PC-3 (cell line): ENCODE measurements at regions not wholly inside any gene's neighbourhood (a gene's known extent, or its start where the extent isn't known, plus 50 kb on each side); places are given as distances from the start of the nearest gene placed in this dataset.

Experiments
- ATAC-seq: fragments of 200-7000 bp; cut with Tn5 transposase; 2 replicates; pipeline ENCODE4 v1.9.1; 2020; ENCODE audit warnings: mild to moderate bottlenecking, moderate library complexity
- BruUV-seq: library from RNA; stranded (reverse); fragments of 400-500 nt; replicated peaks from 2 replicates; lab custom pipeline; 2021; lab: Mats Ljungman, UMichigan
- CTCF ChIA-PET: fragments of 300-600 bp; sonication (Branson Sonifier 250); formaldehyde crosslinking; loops from one replicate; lab custom pipeline; 2022; ENCODE audit warnings: antibody characterized with exemption; lab: Charles Lee
- POLR2A ChIA-PET: fragments of 300-600 bp; sonication (Branson Sonifier 250); formaldehyde crosslinking; loops from one replicate; lab custom pipeline; 2022; ENCODE audit warnings: antibody characterized with exemption; ENCODE audit not compliant: unreplicated experiment; lab: Charles Lee
- DNase-seq: peaks from one replicate; pipeline ENCODE4 v3.0.0-alpha.2; 2015
- H2AFZ ChIP-seq: fragments of 300-600 bp; sonication (generic); 2 replicates; pipeline ENCODE4 v1.6.0; 2016; ENCODE audit warnings: antibody characterized with exemption, low read length
- H3F3A ChIP-seq: fragments of 300-600 bp; sonication (generic); one replicate; pipeline ENCODE4 v1.6.0; 2017; ENCODE audit warnings: antibody characterized with exemption, low read length, control low read depth, mild to moderate bottlenecking; ENCODE audit not compliant: unreplicated experiment
- H3K27ac ChIP-seq: fragments of 300-600 bp; sonication (generic); 2 replicates; pipeline ENCODE4 v1.5.1; 2016; ENCODE audit warnings: mild to moderate bottlenecking, low read length
- H3K27me3 ChIP-seq: fragments of 300-600 bp; sonication (generic); 2 replicates; pipeline ENCODE4 v1.6.1; 2016; ENCODE audit warnings: low read length, mixed read lengths
- H3K36me3 ChIP-seq: fragments of 300-600 bp; sonication (generic); 2 replicates; pipeline ENCODE4 v1.6.1; 2016; ENCODE audit warnings: low read depth, mixed run types, low read length, mixed read lengths
- H3K4me1 ChIP-seq: fragments of 300-600 bp; sonication (generic); 2 replicates; pipeline ENCODE4 v1.5.1; 2016; ENCODE audit warnings: low read length; ENCODE audit not compliant: insufficient read depth
- H3K4me2 ChIP-seq: fragments of 300-600 bp; sonication (generic); 2 replicates; pipeline ENCODE4 v1.6.0; 2016; ENCODE audit warnings: low read length
- H3K4me3 ChIP-seq: fragments of 300-600 bp; sonication (generic); 2 replicates; pipeline ENCODE4 v1.5.1; 2016; ENCODE audit warnings: mild to moderate bottlenecking, low read length, mixed read lengths
- H3K79me2 ChIP-seq: fragments of 300-600 bp; sonication (generic); 2 replicates; pipeline ENCODE4 v1.6.1; 2017; ENCODE audit warnings: low read length, mixed read lengths
- H3K9ac ChIP-seq: fragments of 300-600 bp; sonication (generic); 2 replicates; pipeline ENCODE4 v1.6.0; 2016; ENCODE audit warnings: mild to moderate bottlenecking, low read length
- H3K9me2 ChIP-seq: fragments of 300-600 bp; sonication (generic); replicated peaks from 2 replicates; pipeline ENCODE4 v1.6.1; 2016; ENCODE audit warnings: mixed run types, low read length, mixed read lengths
- H3K9me3 ChIP-seq: fragments of 300-600 bp; sonication (generic); 2 replicates; pipeline ENCODE4 v1.6.1; 2016; ENCODE audit warnings: low read length, mixed read lengths
- H4K20me1 ChIP-seq: fragments of 300-600 bp; sonication (generic); 2 replicates; pipeline ENCODE4 v1.6.1; 2016; ENCODE audit warnings: low read length, mixed read lengths
- CTCF ChIP-seq: fragments of 300-600 bp; sonication (generic); conservative IDR thresholded peaks from 2 replicates; pipeline ENCODE4 v1.5.1; 2017; ENCODE audit warnings: antibody characterized with exemption, low read depth, mild to moderate bottlenecking, low read length
- EZH2 ChIP-seq: fragments of 300-600 bp; sonication (generic); IDR thresholded peaks from one replicate; pipeline ENCODE4 v1.6.1; 2017; ENCODE audit warnings: antibody characterized with exemption, mild to moderate bottlenecking, low read length; ENCODE audit not compliant: unreplicated experiment
- EZH2phosphoT487 ChIP-seq: fragments of 300-600 bp; sonication (generic); IDR thresholded peaks from 2 replicates; pipeline ENCODE4 v1.6.1; 2018; ENCODE audit warnings: mild to moderate bottlenecking, antibody characterized with exemption, low read length, borderline replicate concordance
- intact Hi-C: fragments of 100-400 bp; cut with micrococcal nuclease; formaldehyde crosslinking; loops from 2 replicates; pipeline ENCODE4 v1.9.0; 2023

- H3K27me3 ChIP-seq = 0 out of 2 replicates have a peak, but pooled peaks cover 8% of the 10 kb centered on the region
- no TSS peak for BruUV-seq
Observed at GRCh38 chr2:118449401-118449800, 361.1 kb downstream of the INSIG2 start.

GRCh38 chr2:118443596-118443995, 355.3 kb downstream of the INSIG2 start:
- H3K9me2 ChIP-seq = no peaks in the 10 kb centered on the region
- H3K4me3 ChIP-seq = no peak overlapping the region
- H3K9me3 ChIP-seq = no peaks in the 10 kb centered on the region
- H3K4me2 ChIP-seq = no peak overlapping the region
- intact Hi-C loops = no loop called here
- ChIA-PET POLR2A (no interaction called here), CTCF (no interaction called here)
- H3F3A ChIP-seq = no peaks in the 10 kb centered on the region
- H4K20me1 ChIP-seq = no peaks in the 10 kb centered on the region
- DNase-seq (peak; percentile 77), ATAC-seq (peak; percentile 71)
- no TSS peak for BruUV-seq
- no peak for TF ChIP-seq CTCF
- TF ChIP-seq EZH2phosphoT487 = no peak
- TF ChIP-seq EZH2 = no peak
- H3K4me1 ChIP-seq = peaks cover 12% of the 10 kb centered on the region
- no peaks in the 10 kb centered on the region for H3K79me2 ChIP-seq
- no peak overlapping the region for H2AFZ ChIP-seq
- H3K9ac ChIP-seq = no peak overlapping the region
- H3K27ac ChIP-seq = 0 out of 2 replicates have a peak overlapping the region, but pooled peaks have one; percentile 17
- no peaks in the 10 kb centered on the region for H3K36me3 ChIP-seq
- H3K27me3 ChIP-seq = 0 out of 2 replicates have a peak, but pooled peaks cover 8% of the 10 kb centered on the region

More at GRCh38 chr2:118449401-118449800, 361.1 kb downstream of the INSIG2 start:
- Histone ChIP-seq H3K4me1 (no peaks in the 10 kb centered on the region), H3K27ac (no peak overlapping the region), H3K36me3 (no peaks in the 10 kb centered on the region), H3K4me2 (no peak overlapping the region), H3K9me2 (no peaks in the 10 kb centered on the region), H3K79me2 (no peaks in the 10 kb centered on the region), H4K20me1 (no peaks in the 10 kb centered on the region), H3F3A (no peaks in the 10 kb centered on the region), H3K9ac (no peak overlapping the region), H3K4me3 (no peak overlapping the region), H2AFZ (no peak overlapping the region), H3K9me3 (no peaks in the 10 kb centered on the region)
- no peak for DNase-seq
- ATAC-seq = no peak
- TF ChIP-seq CTCF = no peak
- TF ChIP-seq EZH2 = no peak
- no peak for TF ChIP-seq EZH2phosphoT487
- CTCF ChIA-PET = no interaction called here
- POLR2A ChIA-PET = no interaction called here
- intact Hi-C loops = no loop called here

- POLR2A ChIA-PET = no interaction called here
- H3K27me3 ChIP-seq = 0 out of 2 replicates have a peak, but pooled peaks cover 3% of the 10 kb centered on the region
- H2AFZ ChIP-seq = no peak overlapping the region
- H3K9me2 ChIP-seq = no peaks in the 10 kb centered on the region
- no peak overlapping the region for H3K9ac ChIP-seq
- peaks cover 12% of the 10 kb centered on the region for H3K4me1 ChIP-seq
- no peaks in the 10 kb centered on the region for H3F3A ChIP-seq
- CTCF ChIA-PET = no interaction called here
- H3K36me3 ChIP-seq = no peaks in the 10 kb centered on the region
- H3K4me3 ChIP-seq = no peak overlapping the region
- no peaks in the 10 kb centered on the region for H3K79me2 ChIP-seq
- intact Hi-C loops = no loop called here
- H3K9me3 ChIP-seq = no peaks in the 10 kb centered on the region
- no peaks in the 10 kb centered on the region for H4K20me1 ChIP-seq
- DNase-seq (no peak), ATAC-seq (no peak)
- no TSS peak for BruUV-seq
- TF ChIP-seq EZH2phosphoT487 (no peak), EZH2 (no peak), CTCF (no peak)
- H3K27ac ChIP-seq = no peak overlapping the region
- H3K4me2 ChIP-seq = no peak overlapping the region
Observed at GRCh38 chr2:118442996-118443553, 354.8 kb downstream of the INSIG2 start.
